Breast epithelium (tissue), 4 donors: ENCODE measurements at regions not wholly inside any gene's neighbourhood (a gene's known extent, or its start where the extent isn't known, plus 50 kb on each side); places are given as distances from the start of the nearest gene placed in this dataset.

Experiments
- DNase-seq, 2 donors: peaks; one replicate each; pipeline ENCODE4 v3.0.0-alpha.2; 2019; ENCODE audit warnings: low spot score in 2 of 2
- H3K27ac ChIP-seq, 2 donors: fragments of 200-600 bp; sonication (generic) in 1 of 2; one replicate each; pipeline ENCODE4 v1.5.1; 2016 to 2019; ENCODE audit warnings: mild to moderate bottlenecking in 1 of 2
- H3K27me3 ChIP-seq, 2 donors: fragments of 200-600 bp; sonication (generic) in 1 of 2; one replicate each; pipeline versions ENCODE4 v1.5.1 to v1.6.0; 2017 to 2019; ENCODE audit warnings: control low read depth in 1 of 2, mild to moderate bottlenecking in 1 of 2
- H3K36me3 ChIP-seq: fragments of 200-600 bp; one replicate; pipeline ENCODE4 v1.5.1; 2019
- H3K4me1 ChIP-seq, 2 donors: fragments of 200-600 bp; sonication (generic); one replicate each; pipeline ENCODE4 v1.5.1; 2016 to 2019; ENCODE audit warnings: control low read depth in 1 of 2
- H3K4me3 ChIP-seq, 3 donors: fragments of 200-600 bp; sonication (generic); 1 replicate in 2 of 3; 2 replicates in 1 of 3; pipeline ENCODE4 v1.5.1; 2016 to 2019; ENCODE audit warnings: mild to moderate bottlenecking in 3 of 3, moderate library complexity in 2 of 3
- H3K9me3 ChIP-seq, 2 donors: fragments of 200-600 bp; sonication (generic) in 1 of 2; one replicate each; pipeline ENCODE4 v1.5.1; 2016 to 2019; ENCODE audit warnings: control low read depth in 1 of 2
- CTCF ChIP-seq, 3 donors: fragments of 450-650 bp; IDR thresholded peaks; one replicate each; pipeline ENCODE4 v1.5.1; 2016 to 2017; ENCODE audit warnings: antibody characterized with exemption in 3 of 3, mild to moderate bottlenecking in 3 of 3, moderate library complexity in 3 of 3
- POLR2A ChIP-seq: fragments of 450-650 bp; IDR thresholded peaks from one replicate; pipeline ENCODE4 v1.6.1; 2016; ENCODE audit warnings: antibody characterized with exemption, mild to moderate bottlenecking, moderate library complexity
- POLR2AphosphoS5 ChIP-seq, 3 donors: sonication (generic); formaldehyde crosslinking; IDR thresholded peaks; one replicate each; pipeline ENCODE4 v1.6.1; 2017; ENCODE audit warnings: antibody characterized with exemption in 3 of 3
- intact Hi-C: fragments of 100-400 bp; cut with DNase I; formaldehyde crosslinking; loops from one replicate; pipeline ENCODE4 v1.15.1; 2023; ENCODE audit warnings: low total_unique reads

GRCh38 chr19:32098968-32099367 lies 246.4 kb upstream of the ZNF507 start:
- Histone ChIP-seq H3K4me1 (no peaks in the 10 kb centered on the region), H3K27me3 (peaks cover 0 to 7% of the 10 kb centered on the region in 2 donors), H3K4me3 (no peak overlapping the region), H3K9me3 (no peaks in the 10 kb centered on the region), H3K27ac (no peak overlapping the region), H3K36me3 (no peaks in the 10 kb centered on the region)
- intact Hi-C loops, result no loop called here
- no peak for DNase-seq
- TF ChIP-seq POLR2A (no peak), CTCF (IDR thresholded peaks at IDR 0.05) (no peak), POLR2AphosphoS5 (IDR thresholded peaks at IDR 0.05) (no peak)

GRCh38 chr19:32101206-32101605 lies 244.2 kb upstream of the ZNF507 start:
- peaks cover 0 to 10% of the 10 kb centered on the region in 2 donors for H3K27me3 ChIP-seq
- H3K27ac ChIP-seq, result no peak overlapping the region
- H3K4me1 ChIP-seq, result no peaks in the 10 kb centered on the region
- no peaks in the 10 kb centered on the region for H3K9me3 ChIP-seq
- TF ChIP-seq CTCF (IDR thresholded peaks at IDR 0.05) (no peak), POLR2A (no peak), POLR2AphosphoS5 (IDR thresholded peaks at IDR 0.05) (no peak)
- no peak overlapping the region for H3K4me3 ChIP-seq
- DNase-seq, result no peak
- H3K36me3 ChIP-seq, result no peaks in the 10 kb centered on the region
- intact Hi-C loops, result no loop called here

GRCh38 chr19:32103541-32103940 lies 241.9 kb upstream of the ZNF507 start:
- TF ChIP-seq POLR2AphosphoS5 (IDR thresholded peaks at IDR 0.05) (no peak), POLR2A (no peak), CTCF (IDR thresholded peaks at IDR 0.05) (no peak)
- Histone ChIP-seq H3K4me1 (no peaks in the 10 kb centered on the region), H3K9me3 (no peaks in the 10 kb centered on the region), H3K27ac (no peak overlapping the region), H3K36me3 (no peaks in the 10 kb centered on the region), H3K27me3 (peaks cover 0 to 10% of the 10 kb centered on the region in 2 donors), H3K4me3 (no peak overlapping the region)
- no peak for DNase-seq
- intact Hi-C loops, result no loop called here

- no peaks in the 10 kb centered on the region for H3K9me3 ChIP-seq
- H3K36me3 ChIP-seq, result no peaks in the 10 kb centered on the region
- H3K27ac ChIP-seq, result no peak overlapping the region
- DNase-seq, result no peak
- no peak overlapping the region for H3K4me3 ChIP-seq
- peaks cover 0 to 10% of the 10 kb centered on the region in 2 donors for H3K27me3 ChIP-seq
- intact Hi-C loops, result no loop called here
- H3K4me1 ChIP-seq, result no peaks in the 10 kb centered on the region
- TF ChIP-seq POLR2A (no peak), CTCF (IDR thresholded peaks at IDR 0.05) (no peak), POLR2AphosphoS5 (IDR thresholded peaks at IDR 0.05) (no peak)
Observed at GRCh38 chr19:32104153-32104849, 241.1 kb upstream of the ZNF507 start.

- Histone ChIP-seq H3K9me3 (no peaks in the 10 kb centered on the region), H3K27me3 (peaks cover 0 to 10% of the 10 kb centered on the region in 2 donors), H3K4me1 (no peaks in the 10 kb centered on the region), H3K36me3 (no peaks in the 10 kb centered on the region), H3K27ac (no peak overlapping the region), H3K4me3 (no peak overlapping the region)
- intact Hi-C loops, result no loop called here
- no peak for TF ChIP-seq POLR2A
- TF ChIP-seq POLR2AphosphoS5 (IDR thresholded peaks at IDR 0.05), result no peak
- TF ChIP-seq CTCF (IDR thresholded peaks at IDR 0.05), result no peak
- no peak for DNase-seq
Observed at GRCh38 chr19:32104850-32105235, 240.6 kb upstream of the ZNF507 start.
